WTC11 (cell line): ENCODE measurements at regions not wholly inside any gene's neighbourhood (a gene's known extent, or its start where the extent isn't known, plus 50 kb on each side); places are given as distances from the start of the nearest gene placed in this dataset.

Experiments used
- ATAC-seq: fragments of 200-7000 bp; cut with Tn5 transposase; 2 replicates; pipeline ENCODE4 v1.10.0; 2021; ENCODE audit warnings: mild to moderate bottlenecking, moderate library complexity
- CTCF ChIA-PET: fragments of 300-600 bp; sonication (Branson Sonifier 250); formaldehyde crosslinking; loops from one replicate; lab custom pipeline; 2021; ENCODE audit warnings: antibody characterized with exemption; lab: Charles Lee
- POLR2A ChIA-PET: fragments of 350-600 bp; sonication (Branson Sonifier 250); formaldehyde crosslinking; loops from one replicate; lab custom pipeline; 2021; ENCODE audit warnings: antibody characterized with exemption; lab: Charles Lee
- DNase-seq: peaks from one replicate; pipeline ENCODE4 v3.0.0; 2021; ENCODE audit warnings: low spot score
- H3K27ac Mint-ChIP-seq: 2 replicates; pipeline ENCODE4 v1.8.0; 2021; ENCODE audit warnings: mixed read lengths
- H3K27me3 Mint-ChIP-seq: 2 replicates; pipeline ENCODE4 v1.8.0; 2021; ENCODE audit warnings: low read depth, mild to moderate bottlenecking, moderate library complexity, mixed read lengths
- H3K36me3 Mint-ChIP-seq: 2 replicates; pipeline ENCODE4 v1.8.0; 2021; ENCODE audit warnings: mixed read lengths
- H3K4me1 Mint-ChIP-seq: 2 replicates; pipeline ENCODE4 v1.8.0; 2022; ENCODE audit warnings: mixed read lengths
- H3K4me3 Mint-ChIP-seq: 2 replicates; pipeline ENCODE4 v1.8.0; 2021; ENCODE audit warnings: mild to moderate bottlenecking, moderate library complexity, mixed read lengths
- H3K9me3 Mint-ChIP-seq: 2 replicates; pipeline ENCODE4 v1.8.0; 2021; ENCODE audit warnings: mixed read lengths
- ARID4B ChIP-seq: sonication (generic); formaldehyde crosslinking; IDR thresholded peaks from 2 replicates; pipeline ENCODE4 v1.8.0; 2023; ENCODE audit warnings: missing genetic modification reagents, mild to moderate bottlenecking, borderline replicate concordance
- CTCF ChIP-seq: fragments of 200-600 bp; IDR thresholded peaks from 2 replicates; pipeline ENCODE4 v1.8.0; 2022; ENCODE audit warnings: antibody characterized with exemption
- EMX1 ChIP-seq: fragments of 250-450 bp; sonication (Bioruptor Pico); IDR thresholded peaks from 2 replicates; pipeline ENCODE4 v1.8.0; 2021; ENCODE audit warnings: mild to moderate bottlenecking
- ESRRA ChIP-seq: sonication (generic); formaldehyde crosslinking; IDR thresholded peaks from 2 replicates; pipeline ENCODE4 v1.8.1; 2022; ENCODE audit warnings: mild to moderate bottlenecking, missing genetic modification reagents, borderline replicate concordance
- HMGA2 ChIP-seq: fragments of 250-450 bp; sonication (Bioruptor Pico); IDR thresholded peaks from 2 replicates; pipeline ENCODE4 v1.4.0; 2021; ENCODE audit warnings: mild to moderate bottlenecking, moderate library complexity
- PRDM15 ChIP-seq: sonication (generic); formaldehyde crosslinking; IDR thresholded peaks from 2 replicates; pipeline ENCODE4 v1.8.0; 2022; ENCODE audit warnings: missing genetic modification reagents
- PREB ChIP-seq: sonication (generic); formaldehyde crosslinking; IDR thresholded peaks from 2 replicates; pipeline ENCODE4 v1.8.1; 2022; ENCODE audit warnings: mild to moderate bottlenecking, missing genetic modification reagents, moderate library complexity, borderline replicate concordance
- TP53 ChIP-seq: sonication (generic); formaldehyde crosslinking; IDR thresholded peaks from 2 replicates; pipeline ENCODE4 v1.8.1; 2023; ENCODE audit warnings: mild to moderate bottlenecking, missing genetic modification reagents
- ZNF219 ChIP-seq: sonication (generic); formaldehyde crosslinking; IDR thresholded peaks from 2 replicates; pipeline ENCODE4 v1.8.0; 2023; ENCODE audit warnings: missing genetic modification reagents, mild to moderate bottlenecking, borderline replicate concordance
- ZNF232 ChIP-seq: sonication (generic); formaldehyde crosslinking; IDR thresholded peaks from 2 replicates; pipeline ENCODE4 v1.8.0; 2022; ENCODE audit warnings: mild to moderate bottlenecking, missing genetic modification reagents
- ZSCAN18 ChIP-seq: fragments of 250-450 bp; sonication (Bioruptor Pico); IDR thresholded peaks from 2 replicates; pipeline ENCODE4 v2.1.2; 2022; ENCODE audit warnings: mild to moderate bottlenecking, moderate library complexity

GRCh38 chr9:696332-697323 is 144.9 kb upstream of the DMRT1 start:
- ATAC-seq = no peak
- Mint-ChIP-seq H3K9me3 (no peaks in the 10 kb centered on the region), H3K4me3 (no peak overlapping the region), H3K36me3 (no peaks in the 10 kb centered on the region), H3K27me3 (no peaks in the 10 kb centered on the region), H3K4me1 (peaks cover 42% of the 10 kb centered on the region)
- POLR2A ChIA-PET = no interaction called here
- TF ChIP-seq PREB (CRISPR knock-in tag) (no peak), ARID4B (CRISPR knock-in tag) (no peak), ZNF219 (no peak), EMX1 (CRISPR knock-in tag) (no peak), ZSCAN18 (no peak), ESRRA (CRISPR knock-in tag) (no peak), TP53 (CRISPR knock-in tag) (no peak)
- TF ChIP-seq, all 79 proteins: peak for 0
- H3K27ac Mint-ChIP-seq = no peak overlapping the region
- no peak for DNase-seq
- CTCF ChIA-PET = no interaction called here

- CTCF ChIA-PET = no interaction called here
- Mint-ChIP-seq H3K27me3 (no peaks in the 10 kb centered on the region), H3K4me1 (peaks cover 36% of the 10 kb centered on the region), H3K36me3 (no peaks in the 10 kb centered on the region), H3K27ac (peak overlapping the region; percentile 8; the same call in 1 of the 2 replicates), H3K9me3 (no peaks in the 10 kb centered on the region), H3K4me3 (no peak overlapping the region)
- TF ChIP-seq ZNF232 (CRISPR knock-in tag) (no peak), HMGA2 (CRISPR knock-in tag) (no peak), PRDM15 (CRISPR knock-in tag) (no peak), CTCF (no peak)
- no peak for ATAC-seq
- no peak for DNase-seq
- POLR2A ChIA-PET = no interaction called here
These were observed 143.2 kb upstream of the DMRT1 start for GRCh38 chr9:698276-698675.
